ENCODE measurements at regions not wholly inside any gene's neighbourhood (a gene's known extent, or its start where the extent isn't known, plus 50 kb on each side); places are given as distances from the start of the nearest gene placed in this dataset.

DNA sequence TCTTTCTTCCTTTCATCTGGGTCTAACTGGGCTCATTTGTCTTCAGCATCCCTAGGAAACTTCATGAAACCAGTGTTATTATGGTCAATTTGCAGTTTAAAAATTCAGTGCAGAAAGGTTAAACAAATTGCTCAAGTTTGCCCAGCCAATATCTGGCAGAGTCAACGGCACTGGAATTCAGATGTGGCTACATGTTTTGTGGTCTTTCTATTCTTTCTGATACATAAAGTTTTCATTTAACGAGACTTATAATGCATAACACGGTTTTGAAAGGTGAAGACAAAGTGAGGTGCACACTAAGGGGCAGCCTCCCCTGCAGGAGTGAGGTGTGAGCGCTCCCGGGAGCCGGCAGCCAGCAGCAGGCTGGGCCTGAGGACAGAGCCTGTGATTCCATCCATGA is 164.6 kb downstream of the RTP5 start:
- H3K4me1 ChIP-seq (ENCODE audit: control insufficient read depth in 5 of 5, insufficient read depth in 5 of 5, low read length in 5 of 5) = no peaks in the 10 kb centered on the region
- H3K36me3 ChIP-seq (ENCODE audit: control insufficient read depth in 4 of 4, insufficient read depth in 4 of 4, low read length in 4 of 4) = no peaks in the 10 kb centered on the region
- ATAC-seq (ENCODE audit: insufficient read depth, low FRiP score) (no peak), DNase-seq (no peak)
- peaks cover 0 to 7% (median 6%) of the 10 kb centered on the region in 3 donors for H3K27me3 ChIP-seq (ENCODE audit: control insufficient read depth in 3 of 3, insufficient read depth in 3 of 3, low read length in 2 of 3)
- H3K27ac ChIP-seq (ENCODE audit: low read depth in 1 of 2, low read length in 1 of 2) = no peak overlapping the region
- H3K9ac ChIP-seq (ENCODE audit: insufficient read depth in 1 of 2, low read length in 2 of 2) = no peak overlapping the region
- H3K4me3 ChIP-seq = no peak overlapping the region
- no peaks in the 10 kb centered on the region for H3K9me3 ChIP-seq (ENCODE audit: control insufficient read depth in 4 of 4, insufficient read depth in 3 of 4, low read length in 3 of 4)
- WGBS, 2 donors = 73 to 75% methylated on average over 6 of the region's 6 CpGs
- no peak for TF ChIP-seq CTCF (IDR thresholded peaks at IDR 0.05; ENCODE audit: control extremely low read depth, extremely low read depth)

- Histone ChIP-seq H3K9ac (ENCODE audit: insufficient read depth in 1 of 2, low read length in 2 of 2) (no peak overlapping the region), H3K4me1 (ENCODE audit: control insufficient read depth in 5 of 5, insufficient read depth in 5 of 5, low read length in 5 of 5) (no peaks in the 10 kb centered on the region), H3K9me3 (ENCODE audit: control insufficient read depth in 4 of 4, insufficient read depth in 3 of 4, low read length in 3 of 4) (no peaks in the 10 kb centered on the region), H3K27me3 (ENCODE audit: control insufficient read depth in 3 of 3, insufficient read depth in 3 of 3, low read length in 2 of 3) (peaks cover 0 to 7% (median 6%) of the 10 kb centered on the region in 3 donors), H3K27ac (ENCODE audit: low read depth in 1 of 2, low read length in 1 of 2) (no peak overlapping the region), H3K36me3 (ENCODE audit: control insufficient read depth in 4 of 4, insufficient read depth in 4 of 4, low read length in 4 of 4) (no peaks in the 10 kb centered on the region), H3K4me3 (no peak overlapping the region)
- ATAC-seq (ENCODE audit: insufficient read depth, low FRiP score) (no peak), DNase-seq (no peak)
- TF ChIP-seq CTCF (IDR thresholded peaks at IDR 0.05; ENCODE audit: control extremely low read depth, extremely low read depth) = no peak
- 84 to 87% methylated on average over 37 of the region's 37 CpGs for WGBS, 2 donors
Observed at GRCh38 chr2:242034996-242035814, 165.7 kb downstream of the RTP5 start.

DNA sequence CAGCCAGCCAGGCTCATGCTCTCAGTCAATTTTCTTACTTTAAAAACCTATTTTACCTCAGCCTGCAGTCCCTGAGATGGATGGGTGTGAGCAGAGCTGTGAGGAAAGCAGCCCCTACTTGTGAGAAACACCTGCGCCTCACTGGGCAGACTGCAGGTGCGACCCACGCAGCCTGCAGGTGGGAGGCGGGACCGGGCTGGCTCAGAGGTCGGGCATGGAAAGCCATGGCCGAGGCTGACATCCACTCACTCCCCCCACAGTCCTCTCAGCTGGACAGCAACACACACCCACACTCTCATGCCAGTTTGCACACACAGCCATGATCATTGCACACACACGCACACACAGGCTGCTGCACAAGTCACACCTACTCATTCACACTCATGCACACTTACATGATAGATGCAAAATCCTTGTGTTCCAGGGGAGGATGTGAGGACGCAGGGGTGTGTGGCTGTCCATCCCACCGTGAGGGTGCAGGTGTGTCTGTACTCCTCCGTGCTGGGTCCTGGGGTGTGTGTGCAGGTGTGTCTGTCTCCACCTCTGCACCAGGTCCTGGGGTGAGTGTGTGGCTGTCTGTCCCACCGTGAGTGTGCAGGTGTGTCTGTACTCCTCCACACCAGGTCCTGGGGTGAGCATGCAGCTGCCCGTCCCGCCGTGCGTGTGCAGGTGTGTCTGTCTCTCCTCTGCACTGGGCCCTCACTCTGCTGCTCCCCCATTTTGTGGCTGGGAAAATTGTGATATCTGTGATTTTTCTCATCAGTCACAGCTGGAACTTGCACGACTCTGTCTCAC is 166.5 kb downstream of the RTP5 start:
- DNase-seq = no peak
- no peak overlapping the region for H3K27ac ChIP-seq (ENCODE audit: low read depth in 1 of 2, low read length in 1 of 2)
- TF ChIP-seq CTCF (IDR thresholded peaks at IDR 0.05; ENCODE audit: control extremely low read depth, extremely low read depth) = no peak
- no peaks in the 10 kb centered on the region for H3K9me3 ChIP-seq (ENCODE audit: control insufficient read depth in 4 of 4, insufficient read depth in 3 of 4, low read length in 3 of 4)
- H3K27me3 ChIP-seq (ENCODE audit: control insufficient read depth in 3 of 3, insufficient read depth in 3 of 3, low read length in 2 of 3) = peaks cover 0 to 7% (median 6%) of the 10 kb centered on the region in 3 donors
- no peak overlapping the region for H3K4me3 ChIP-seq
- no peaks in the 10 kb centered on the region for H3K4me1 ChIP-seq (ENCODE audit: control insufficient read depth in 5 of 5, insufficient read depth in 5 of 5, low read length in 5 of 5)
- 82 to 84% methylated on average over 17 of the region's 17 CpGs for WGBS, 2 donors
- no peak overlapping the region for H3K9ac ChIP-seq (ENCODE audit: insufficient read depth in 1 of 2, low read length in 2 of 2)
- no peak for ATAC-seq (ENCODE audit: insufficient read depth, low FRiP score)
- no peaks in the 10 kb centered on the region for H3K36me3 ChIP-seq (ENCODE audit: control insufficient read depth in 4 of 4, insufficient read depth in 4 of 4, low read length in 4 of 4)

All from lung (tissue), 11 donors.